ENCODE measurements at regions not wholly inside any gene's neighbourhood (a gene's known extent, or its start where the extent isn't known, plus 50 kb on each side); places are given as distances from the start of the nearest gene placed in this dataset.

DNA sequence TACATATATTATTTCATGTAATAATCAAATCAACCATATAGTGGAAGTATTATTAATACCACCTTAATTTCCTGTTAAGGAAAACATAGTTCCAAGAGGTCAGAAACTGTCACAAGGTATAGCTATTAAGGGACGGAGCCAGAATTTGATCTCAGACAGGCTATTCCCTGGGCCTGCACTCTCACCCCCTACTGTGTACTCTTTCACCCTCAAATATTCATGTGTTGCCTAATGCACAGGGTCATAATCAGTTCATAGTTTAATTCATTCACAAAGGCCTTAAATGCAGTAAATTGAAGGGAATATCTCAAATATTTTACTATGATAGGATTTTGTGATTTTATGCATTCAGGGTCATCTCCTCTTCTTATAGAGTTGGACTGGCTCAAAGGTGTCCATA is 67.2 kb upstream of the IFNGR1 start:
- Histone ChIP-seq H3K23ac (ENCODE audit: insufficient read length) (no peak overlapping the region), H2BK20ac (ENCODE audit: low read length) (no peak overlapping the region), H3K79me2 (ENCODE audit: control insufficient read depth in 1 of 2, insufficient read depth in 2 of 2, low read length in 2 of 2) (no peaks in the 10 kb centered on the region), H3K23me2 (ENCODE audit: low read depth, low read length) (no peaks in the 10 kb centered on the region), H3K56ac (replicated peaks; ENCODE audit: insufficient read length, low read depth, low read length) (no peak overlapping the region), H3K14ac (ENCODE audit: insufficient read length) (no peak overlapping the region), H4K5ac (ENCODE audit: insufficient read length, low read depth, low read length) (no peak overlapping the region), H3K27me3 (replicated peaks in 1 of 4; ENCODE audit: control insufficient read depth in 3 of 4, extremely low read depth in 1 of 4, insufficient read depth in 3 of 4, low read length in 3 of 4) (no peaks in the 10 kb centered on the region; a peak in 1 of 7 replicates), H4K91ac (replicated peaks; ENCODE audit: insufficient read length, low read length) (no peak overlapping the region), H3K4me2 (ENCODE audit: insufficient read depth in 1 of 2, low read depth in 2 of 2, low read length in 2 of 2) (no peak overlapping the region), H2AK5ac (ENCODE audit: low read depth, low read length) (no peak overlapping the region), H2AFZ (ENCODE audit: low read length) (no peak overlapping the region), H3K4ac (replicated peaks; ENCODE audit: insufficient read length, low read depth, low read length) (no peak overlapping the region), H3K4me3 (ENCODE audit: extremely low read depth in 1 of 4, insufficient read depth in 2 of 4, low read depth in 3 of 4, low read length in 4 of 4) (no peak overlapping the region), H3K9me3 (ENCODE audit: insufficient read depth in 2 of 2, low read depth in 1 of 2, low read length in 1 of 2) (no peaks in the 10 kb centered on the region), H3K18ac (ENCODE audit: extremely low read depth, low read length) (no peak overlapping the region), H4K20me1 (replicated peaks in 1 of 2; ENCODE audit: control insufficient read depth in 1 of 2, insufficient read depth in 2 of 2, low read length in 2 of 2) (no peaks in the 10 kb centered on the region), H2BK15ac (ENCODE audit: low read length) (no peak overlapping the region), H3K36me3 (ENCODE audit: control insufficient read depth in 2 of 4, insufficient read depth in 4 of 4, low read length in 3 of 4) (no peaks in the 10 kb centered on the region), H3K9ac (replicated peaks in 1 of 4; ENCODE audit: extremely low read depth in 1 of 4, low read depth in 3 of 4, low read length in 3 of 4) (no peak overlapping the region), H3K27ac (ENCODE audit: low read depth, low read length) (no peak overlapping the region), H2BK120ac (replicated peaks; ENCODE audit: low read depth, low read length) (no peak overlapping the region), H2BK5ac (ENCODE audit: low read depth, low read length) (no peak overlapping the region), H3K4me1 (replicated peaks in 1 of 4; ENCODE audit: control insufficient read depth in 3 of 4, insufficient read depth in 4 of 4, low read length in 3 of 4) (no peaks in the 10 kb centered on the region), H3K79me1 (ENCODE audit: low read depth, low read length) (no peaks in the 10 kb centered on the region), H2BK12ac (ENCODE audit: low read depth, low read length) (no peak overlapping the region), H4K8ac (ENCODE audit: extremely low read depth, insufficient read depth, low read length) (no peak overlapping the region)
- FAIRE-seq (no peak), DNase-seq (ENCODE audit: low read depth in 1 of 2, low spot score in 2 of 2) (no peak)
- ChIA-PET CTCF (ENCODE audit: partially characterized antibody) (no interaction called here), POLR2A (ENCODE audit: partially characterized antibody) (no interaction called here)
- 87% methylated on average over 1 of the region's 1 CpG; no CpG with 5 or more reads in 1 of the 2 experiments for WGBS, 2 experiments (ENCODE audit: extremely low coverage in 1 of 2, insufficient coverage in 1 of 2, insufficient read length in 1 of 2, insufficient replicate concordance in 2 of 2, low coverage in 1 of 2, low lambda C conversion rate in 2 of 2, missing lambda C conversion rate in 1 of 2)
- TF ChIP-seq, protein P1, sequence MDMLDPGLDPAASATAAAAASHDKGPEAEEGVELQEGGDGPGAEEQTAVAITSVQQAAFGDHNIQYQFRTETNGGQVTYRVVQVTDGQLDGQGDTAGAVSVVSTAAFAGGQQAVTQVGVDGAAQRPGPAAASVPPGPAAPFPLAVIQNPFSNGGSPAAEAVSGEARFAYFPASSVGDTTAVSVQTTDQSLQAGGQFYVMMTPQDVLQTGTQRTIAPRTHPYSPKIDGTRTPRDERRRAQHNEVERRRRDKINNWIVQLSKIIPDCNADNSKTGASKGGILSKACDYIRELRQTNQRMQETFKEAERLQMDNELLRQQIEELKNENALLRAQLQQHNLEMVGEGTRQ (IDR thresholded peaks at IDR 0.05; ENCODE audit: low read length) = no peak
- TF ChIP-seq, protein P2, sequence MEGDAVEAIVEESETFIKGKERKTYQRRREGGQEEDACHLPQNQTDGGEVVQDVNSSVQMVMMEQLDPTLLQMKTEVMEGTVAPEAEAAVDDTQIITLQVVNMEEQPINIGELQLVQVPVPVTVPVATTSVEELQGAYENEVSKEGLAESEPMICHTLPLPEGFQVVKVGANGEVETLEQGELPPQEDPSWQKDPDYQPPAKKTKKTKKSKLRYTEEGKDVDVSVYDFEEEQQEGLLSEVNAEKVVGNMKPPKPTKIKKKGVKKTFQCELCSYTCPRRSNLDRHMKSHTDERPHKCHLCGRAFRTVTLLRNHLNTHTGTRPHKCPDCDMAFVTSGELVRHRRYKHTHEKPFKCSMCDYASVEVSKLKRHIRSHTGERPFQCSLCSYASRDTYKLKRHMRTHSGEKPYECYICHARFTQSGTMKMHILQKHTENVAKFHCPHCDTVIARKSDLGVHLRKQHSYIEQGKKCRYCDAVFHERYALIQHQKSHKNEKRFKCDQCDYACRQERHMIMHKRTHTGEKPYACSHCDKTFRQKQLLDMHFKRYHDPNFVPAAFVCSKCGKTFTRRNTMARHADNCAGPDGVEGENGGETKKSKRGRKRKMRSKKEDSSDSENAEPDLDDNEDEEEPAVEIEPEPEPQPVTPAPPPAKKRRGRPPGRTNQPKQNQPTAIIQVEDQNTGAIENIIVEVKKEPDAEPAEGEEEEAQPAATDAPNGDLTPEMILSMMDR (IDR thresholded peaks at IDR 0.05; ENCODE audit: control extremely low read depth in 1 of 3, insufficient read depth in 1 of 3, low read depth in 1 of 3, low read length in 3 of 3) = no peak
- no peak for TF ChIP-seq GTF2F1 (IDR thresholded peaks at IDR 0.05; ENCODE audit: borderline replicate concordance, low read depth, low read length)
- no peak for TF ChIP-seq NANOG (IDR thresholded peaks at IDR 0.05; ENCODE audit: insufficient read depth, low read depth, low read length, poor library complexity, severe bottlenecking)
- no peak for TF ChIP-seq SIX5 (IDR thresholded peaks at IDR 0.05; ENCODE audit: low read depth, low read length)
- no peak for TF ChIP-seq CBX8 (IDR thresholded peaks at IDR 0.05; ENCODE audit: borderline replicate concordance, low read depth, low read length)
- no peak for TF ChIP-seq CHD1 (IDR thresholded peaks at IDR 0.05; ENCODE audit: low read depth, low read length)
- TF ChIP-seq TAF7 (optimal IDR thresholded peaks at IDR 0.05; ENCODE audit: borderline replicate concordance, low read depth, low read length) = no peak
- TF ChIP-seq JUN (IDR thresholded peaks at IDR 0.05; ENCODE audit: low read depth, low read length) = no peak
- no peak for TF ChIP-seq KDM1A (IDR thresholded peaks at IDR 0.05; ENCODE audit: borderline replicate concordance, low read length)
- TF ChIP-seq RFX5 (IDR thresholded peaks at IDR 0.05; ENCODE audit: borderline replicate concordance, low read depth, low read length) = no peak

Measured in H1 (cell line).